ENCODE measurements at regions not wholly inside any gene's neighbourhood (a gene's known extent, or its start where the extent isn't known, plus 50 kb on each side); places are given as distances from the start of the nearest gene placed in this dataset.
"Not testable (repeated sequence)": the region's sequence is repeated elsewhere in the genome, so short reads cannot be mapped to it uniquely, and the experiment has no call there.

- intact Hi-C loops (cut with DNase I): no loop called here
- DNase-seq (ENCODE audit: low spot score): no peak
Measured at GRCh38 chr18:67159662-67160061, 356.9 kb downstream of the DSEL start.

GRCh38 chr18:67154979-67155378 is 361.5 kb downstream of the DSEL start:
- intact Hi-C loops (cut with DNase I): no loop called here
- no peak for DNase-seq (ENCODE audit: low spot score)

DNA sequence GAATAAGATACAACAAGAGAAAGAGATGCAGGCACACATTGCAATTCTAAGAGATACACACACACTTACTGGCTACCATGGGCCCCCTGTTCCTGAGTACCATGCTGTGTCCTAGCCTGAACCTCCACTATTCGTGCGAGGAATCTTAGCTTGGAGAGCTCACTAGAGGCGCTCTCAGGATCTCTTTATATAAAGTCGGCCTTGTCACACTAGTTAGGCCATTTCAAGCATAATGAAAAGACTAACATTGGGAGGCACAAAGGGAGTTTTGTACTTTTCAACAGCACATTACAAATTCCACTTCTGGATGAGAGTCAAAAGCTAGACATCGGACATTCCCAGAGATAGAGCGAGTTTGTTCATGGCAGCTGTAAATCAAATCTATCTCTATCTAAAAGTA is 365.2 kb downstream of the DSEL start:
- no peak for DNase-seq (ENCODE audit: low spot score)
- intact Hi-C loops (cut with DNase I): no loop called here

DNA sequence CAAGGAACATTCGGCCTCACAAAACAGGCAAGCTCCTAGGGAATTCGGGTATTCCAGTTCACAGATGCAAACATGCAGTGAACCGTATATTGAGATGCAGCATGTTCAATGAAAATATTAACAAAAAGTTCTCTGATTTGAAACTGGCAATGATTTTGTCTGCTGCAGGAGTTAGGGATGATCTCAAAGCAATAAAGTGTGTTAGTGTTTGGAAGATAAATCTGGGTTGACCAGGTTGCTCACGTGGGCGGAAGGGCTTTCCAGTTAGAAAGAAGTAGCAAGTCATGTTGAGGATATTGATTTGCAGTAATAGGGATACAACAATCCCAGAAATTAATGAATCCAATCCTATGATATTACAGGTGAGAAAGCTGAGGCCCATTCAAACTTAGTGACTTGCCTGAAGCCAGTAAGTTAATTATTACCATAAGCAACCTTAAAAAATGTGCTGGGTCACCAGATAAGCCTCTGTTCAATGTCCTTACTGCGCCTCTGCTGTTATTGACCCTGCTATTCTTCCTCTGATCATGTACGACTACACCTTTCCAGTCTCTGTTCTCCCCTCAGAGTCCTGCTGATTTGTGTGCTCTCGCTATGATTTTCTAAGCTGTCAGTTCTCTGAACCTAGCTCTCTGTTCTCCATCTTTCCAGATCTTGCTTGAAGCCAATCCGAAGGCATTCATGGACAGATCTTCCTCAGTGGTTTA is 370.8 kb downstream of the DSEL start:
- no peak for DNase-seq (ENCODE audit: low spot score)
- intact Hi-C loops (cut with DNase I): no loop called here

DNA sequence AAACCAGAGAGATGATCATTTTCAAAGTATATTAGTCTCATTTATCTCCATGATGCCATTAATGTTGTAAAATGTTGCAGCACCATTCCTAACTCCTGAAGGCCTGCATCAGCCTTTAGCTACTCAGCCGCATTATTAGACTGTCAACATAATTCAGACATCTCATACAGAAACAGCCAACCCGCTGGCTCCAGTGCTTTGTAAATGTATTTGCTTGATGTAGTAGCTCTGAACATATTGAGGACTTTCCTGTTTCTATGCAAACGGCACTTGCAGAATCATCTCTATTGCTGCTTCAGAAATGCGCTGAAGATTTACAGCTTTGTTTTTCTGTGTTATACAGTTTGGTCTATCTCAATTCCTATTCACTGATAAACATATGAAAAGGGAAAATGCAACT is 372.2 kb downstream of the DSEL start:
- intact Hi-C loops (cut with DNase I): no loop called here
- no peak for DNase-seq (ENCODE audit: low spot score)

DNA sequence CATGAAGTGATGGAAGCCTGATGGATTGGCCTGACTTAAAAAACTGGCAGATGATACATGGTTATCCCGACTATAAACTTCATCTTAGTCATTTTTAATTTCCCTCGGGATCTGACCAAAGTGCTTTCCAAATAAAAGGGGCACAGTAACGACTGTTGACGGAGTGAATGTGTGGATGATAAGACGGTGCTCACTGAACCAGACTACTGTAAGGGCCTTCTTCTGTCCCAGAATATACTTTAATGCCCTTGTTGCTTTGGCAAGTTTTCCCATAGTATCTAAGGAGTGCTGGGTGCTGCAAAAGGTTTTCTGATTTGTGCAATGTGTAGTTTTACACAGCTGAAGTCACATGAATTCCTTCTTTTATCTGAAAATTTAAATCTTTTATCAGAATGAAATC is 373.5 kb downstream of the DSEL start:
- no peak for DNase-seq (ENCODE audit: low spot score)
- intact Hi-C loops (cut with DNase I): no loop called here

- intact Hi-C loops (cut with DNase I): no loop called here
- no peak for DNase-seq (ENCODE audit: low spot score)
Measured at GRCh38 chr18:67142604-67143003, 373.9 kb downstream of the DSEL start.

GRCh38 chr18:67140495-67140894 is 376.0 kb downstream of the DSEL start:
- intact Hi-C loops (cut with DNase I): no loop called here
- DNase-seq (ENCODE audit: low spot score): no peak

- intact Hi-C loops (cut with DNase I): no loop called here
- DNase-seq (ENCODE audit: low spot score): no peak
Measured at GRCh38 chr18:67139899-67140298, 376.6 kb downstream of the DSEL start.

- intact Hi-C loops (cut with DNase I): no loop called here
- no peak for DNase-seq (ENCODE audit: low spot score)
Measured at GRCh38 chr18:67135981-67136380, 380.5 kb downstream of the DSEL start.

GRCh38 chr18:67134911-67135310 is 381.6 kb downstream of the DSEL start:
- DNase-seq (ENCODE audit: low spot score): no peak
- intact Hi-C loops (cut with DNase I): no loop called here

- no peak for DNase-seq (ENCODE audit: low spot score)
- intact Hi-C loops (cut with DNase I): no loop called here
Measured at GRCh38 chr18:67133669-67134068, 382.9 kb downstream of the DSEL start.

DNA sequence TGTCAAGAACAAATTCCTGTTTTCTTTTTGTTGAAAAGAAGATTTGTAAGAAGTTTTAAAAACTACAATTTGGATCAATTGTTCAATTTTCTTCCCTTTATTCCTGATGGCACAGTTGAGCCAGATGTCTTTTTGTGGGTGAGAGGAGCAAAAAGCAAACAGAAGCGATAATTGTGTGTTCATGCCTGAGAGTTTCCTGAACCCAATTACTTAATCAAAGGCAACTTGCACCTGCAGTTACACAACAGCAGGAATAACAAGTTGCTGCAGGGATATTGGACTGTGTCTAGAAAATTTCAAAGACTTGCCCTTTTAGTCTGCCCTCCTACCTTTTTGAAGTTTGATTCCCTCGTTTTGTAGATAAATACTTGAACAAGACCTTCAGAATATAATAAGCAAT is 383.6 kb downstream of the DSEL start:
- intact Hi-C loops (cut with DNase I): no loop called here
- no peak for DNase-seq (ENCODE audit: low spot score)

DNA sequence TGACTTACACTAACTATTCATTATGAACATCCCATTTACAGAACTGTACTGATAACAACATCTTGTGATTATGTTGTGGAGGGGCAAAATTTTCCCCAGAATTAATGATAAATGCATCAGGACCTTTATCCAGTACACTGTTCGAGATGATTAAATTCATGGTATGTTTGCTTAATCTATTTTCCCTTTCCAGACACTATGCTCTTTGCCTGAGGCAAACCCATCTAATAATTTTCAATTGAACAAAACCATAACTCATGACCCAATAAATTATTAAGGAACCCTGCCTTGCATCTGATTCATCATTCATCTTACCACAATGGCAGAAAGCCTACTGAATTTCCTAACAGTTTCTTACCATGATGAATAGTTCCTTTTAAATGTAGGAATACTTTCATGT is 385.0 kb downstream of the DSEL start:
- intact Hi-C loops (cut with DNase I): no loop called here
- DNase-seq (ENCODE audit: low spot score): no peak

DNA sequence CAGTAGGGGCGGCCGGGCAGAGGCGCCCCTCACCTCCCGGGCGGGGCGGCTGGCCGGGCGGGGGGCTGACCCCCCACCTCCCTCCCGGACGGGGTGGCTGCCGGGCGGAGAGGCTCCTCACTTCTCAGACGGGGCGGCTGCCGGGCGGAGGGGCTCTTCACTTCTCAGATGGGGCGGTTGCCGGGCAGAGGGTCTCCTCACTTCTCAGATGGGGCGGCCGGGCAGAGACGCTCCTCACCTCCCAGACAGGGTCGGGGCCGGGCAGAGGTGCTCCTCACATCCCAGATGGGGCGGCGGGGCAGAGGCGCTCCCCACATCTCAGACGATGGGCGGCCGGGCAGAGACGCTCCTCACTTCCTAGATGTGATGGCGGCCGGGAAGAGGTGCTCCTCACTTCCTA is 389.8 kb downstream of the DSEL start:
- intact Hi-C loops (cut with DNase I): not testable (repeated sequence)

DNA sequence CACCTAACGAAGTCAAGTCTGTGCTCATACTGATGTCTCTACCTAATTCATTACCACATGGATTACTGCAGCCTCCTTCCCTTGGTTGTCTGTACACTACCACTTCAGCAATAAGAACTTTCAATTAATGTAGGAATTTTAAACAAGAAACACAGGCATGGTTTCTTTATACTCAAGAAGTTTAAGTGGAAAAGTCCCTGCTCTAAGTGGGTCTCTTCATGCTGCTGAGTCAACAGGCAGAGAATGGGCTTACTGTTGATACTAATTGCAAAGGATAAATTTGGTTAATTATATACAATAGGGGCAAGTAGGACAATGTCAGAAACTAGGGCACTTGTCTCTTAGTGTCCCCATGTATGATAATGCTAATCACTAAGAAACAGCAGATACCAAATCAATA is 392.6 kb downstream of the DSEL start:
- intact Hi-C loops (cut with DNase I): no loop called here
- DNase-seq (ENCODE audit: low spot score): no peak

More for the DNA sequence above, 389.8 kb downstream of the DSEL start:
- DNase-seq (ENCODE audit: low spot score): not testable (repeated sequence)

- intact Hi-C loops (cut with DNase I): no loop called here
- DNase-seq (ENCODE audit: low spot score): no peak
Measured at GRCh38 chr18:67117804-67118203, 398.7 kb downstream of the DSEL start.

DNA sequence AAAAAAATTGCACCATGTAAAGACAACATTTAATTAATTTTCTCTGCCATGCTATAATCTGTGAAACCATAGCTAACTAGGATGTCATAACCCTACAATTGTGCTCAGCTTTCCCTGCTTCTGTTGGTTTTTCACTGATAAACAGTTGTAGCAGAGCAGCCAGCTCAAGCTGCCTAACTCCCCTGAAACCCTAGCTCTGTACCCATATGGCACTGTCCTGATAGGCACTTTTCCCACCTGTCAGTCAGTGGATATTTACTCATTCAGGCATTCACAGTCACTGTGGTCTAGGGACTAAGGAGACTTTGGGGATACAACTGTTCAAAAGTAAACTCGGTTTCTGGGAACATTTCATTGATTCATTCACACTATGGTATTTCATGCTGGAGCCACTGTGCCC is 407.0 kb downstream of the DSEL start:
- intact Hi-C loops (cut with DNase I): no loop called here

DNA sequence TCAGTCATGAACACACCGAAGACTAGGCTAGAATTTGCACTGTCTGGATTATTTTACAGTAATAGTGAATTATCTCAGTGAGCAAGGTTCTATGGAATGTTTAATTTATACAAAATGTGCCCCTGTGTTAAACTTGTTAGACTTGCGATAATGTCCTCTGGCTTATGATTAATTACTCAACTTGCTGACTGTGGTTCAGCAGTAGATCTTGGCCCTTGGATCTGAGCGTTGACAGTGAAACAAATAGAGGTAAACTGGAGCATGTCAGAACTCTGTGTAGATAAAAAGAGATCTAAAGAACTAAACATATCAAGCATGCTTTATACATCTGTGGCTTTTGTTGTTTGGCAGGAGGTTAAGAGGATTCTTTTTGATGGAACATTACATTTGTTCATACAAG is 407.6 kb downstream of the DSEL start:
- no peak for DNase-seq (ENCODE audit: low spot score)
- intact Hi-C loops (cut with DNase I): no loop called here

More for the DNA sequence above, 407.0 kb downstream of the DSEL start:
- DNase-seq (ENCODE audit: low spot score): no peak

- intact Hi-C loops (cut with DNase I): loop anchor here (2.0 kb wide), 1 partner anchor 96 kb away; no protein-coding TSS in a partner anchor
- no peak for DNase-seq (ENCODE audit: low spot score)
Measured at GRCh38 chr18:67104700-67105284, 411.7 kb downstream of the DSEL start.

- no peak for DNase-seq (ENCODE audit: low spot score)
- intact Hi-C loops (cut with DNase I): no loop called here
Measured at GRCh38 chr18:67094123-67094522, 422.4 kb downstream of the DSEL start.

DNA sequence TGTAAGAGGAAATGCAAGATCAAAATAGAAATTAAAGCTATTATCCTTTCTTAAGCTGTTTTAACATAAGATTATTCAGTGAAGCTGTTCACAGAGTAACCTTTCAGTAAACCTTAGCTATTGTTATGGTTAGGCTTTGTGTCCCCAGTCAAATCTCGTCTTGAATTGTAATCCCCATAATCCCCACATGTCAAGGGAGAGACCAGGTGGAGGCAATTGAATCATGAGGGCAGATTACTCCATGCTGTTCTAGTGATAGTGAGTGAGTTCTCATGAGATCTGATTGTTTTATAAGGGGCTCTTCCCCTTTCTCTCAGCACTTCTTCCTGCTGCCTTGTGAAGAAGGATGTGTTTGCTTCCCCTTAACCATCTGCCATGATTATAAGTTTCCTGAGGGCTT is 424.4 kb downstream of the DSEL start:
- intact Hi-C loops (cut with DNase I): no loop called here
- DNase-seq (ENCODE audit: low spot score): no peak

Measured in cardiac septum (tissue), 1 donor.